Omental fat pad (tissue), 3 donors: ENCODE measurements at regions not wholly inside any gene's neighbourhood (a gene's known extent, or its start where the extent isn't known, plus 50 kb on each side); places are given as distances from the start of the nearest gene placed in this dataset.

ENCODE experiments used
- ATAC-seq: fragments of 150-250 bp; one replicate; pipeline ENCODE4 v1.9.1; 2016; ENCODE audit warnings: mild to moderate bottlenecking, moderate library complexity; ENCODE audit not compliant: low FRiP score
- DNase-seq: peaks from one replicate; pipeline ENCODE4 v3.0.0-alpha.2; 2019; ENCODE audit warnings: low spot score
- TF ChIP-seq, protein P1 (sequence below), 3 donors: fragments of 450-650 bp; IDR thresholded peaks; one replicate each; pipeline ENCODE4 v1.5.1; 2016 to 2017; ENCODE audit warnings: antibody characterized with exemption in 3 of 3, mild to moderate bottlenecking in 3 of 3, moderate library complexity in 2 of 3

DNA sequence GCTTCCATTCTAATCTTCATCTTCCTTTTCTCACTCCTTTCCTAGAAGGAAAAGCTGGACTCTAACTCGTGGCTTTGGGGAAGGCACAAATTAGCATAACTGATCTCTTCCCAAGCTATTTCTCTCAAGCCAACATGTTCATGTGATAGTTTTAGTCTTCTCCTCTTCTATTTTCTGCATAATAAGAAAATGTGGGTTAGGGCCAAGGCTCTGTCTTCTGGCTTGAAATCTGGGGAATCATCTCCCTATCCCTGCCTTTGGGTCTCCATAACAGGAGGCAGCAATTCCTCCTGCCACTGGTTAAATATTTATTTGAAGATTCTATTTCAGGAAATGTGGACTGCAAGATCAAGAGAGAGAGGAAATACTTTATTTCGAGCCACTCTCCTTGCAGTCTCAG, 1669.6 kb downstream of the MAT2B start:
- TF ChIP-seq, protein P1, sequence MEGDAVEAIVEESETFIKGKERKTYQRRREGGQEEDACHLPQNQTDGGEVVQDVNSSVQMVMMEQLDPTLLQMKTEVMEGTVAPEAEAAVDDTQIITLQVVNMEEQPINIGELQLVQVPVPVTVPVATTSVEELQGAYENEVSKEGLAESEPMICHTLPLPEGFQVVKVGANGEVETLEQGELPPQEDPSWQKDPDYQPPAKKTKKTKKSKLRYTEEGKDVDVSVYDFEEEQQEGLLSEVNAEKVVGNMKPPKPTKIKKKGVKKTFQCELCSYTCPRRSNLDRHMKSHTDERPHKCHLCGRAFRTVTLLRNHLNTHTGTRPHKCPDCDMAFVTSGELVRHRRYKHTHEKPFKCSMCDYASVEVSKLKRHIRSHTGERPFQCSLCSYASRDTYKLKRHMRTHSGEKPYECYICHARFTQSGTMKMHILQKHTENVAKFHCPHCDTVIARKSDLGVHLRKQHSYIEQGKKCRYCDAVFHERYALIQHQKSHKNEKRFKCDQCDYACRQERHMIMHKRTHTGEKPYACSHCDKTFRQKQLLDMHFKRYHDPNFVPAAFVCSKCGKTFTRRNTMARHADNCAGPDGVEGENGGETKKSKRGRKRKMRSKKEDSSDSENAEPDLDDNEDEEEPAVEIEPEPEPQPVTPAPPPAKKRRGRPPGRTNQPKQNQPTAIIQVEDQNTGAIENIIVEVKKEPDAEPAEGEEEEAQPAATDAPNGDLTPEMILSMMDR (IDR thresholded peaks at IDR 0.05) = no peak
- DNase-seq (no peak), ATAC-seq (no peak)

DNA sequence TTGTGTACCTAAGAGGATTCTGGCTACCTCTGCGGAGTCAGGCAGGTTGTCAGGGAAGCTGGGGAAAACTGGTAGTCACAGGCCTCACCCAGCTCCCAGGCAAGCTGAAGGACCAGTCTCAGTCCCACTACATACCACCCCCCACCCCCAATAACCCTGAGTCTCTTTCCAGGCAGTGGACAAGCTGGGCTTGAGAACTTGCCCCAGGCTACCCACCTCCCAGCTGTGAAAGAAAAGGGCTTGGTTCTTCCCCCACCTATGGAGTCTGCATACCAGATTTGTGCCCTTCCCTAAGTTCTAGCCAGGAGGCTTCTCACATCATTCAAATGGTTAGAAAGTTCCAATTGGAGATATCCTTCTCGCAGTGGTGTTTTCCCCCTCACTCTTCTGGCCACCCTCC, 1678.8 kb downstream of the MAT2B start:
- DNase-seq (no peak), ATAC-seq (no peak)
- TF ChIP-seq, protein P1 (IDR thresholded peaks at IDR 0.05) = no peak

DNA sequence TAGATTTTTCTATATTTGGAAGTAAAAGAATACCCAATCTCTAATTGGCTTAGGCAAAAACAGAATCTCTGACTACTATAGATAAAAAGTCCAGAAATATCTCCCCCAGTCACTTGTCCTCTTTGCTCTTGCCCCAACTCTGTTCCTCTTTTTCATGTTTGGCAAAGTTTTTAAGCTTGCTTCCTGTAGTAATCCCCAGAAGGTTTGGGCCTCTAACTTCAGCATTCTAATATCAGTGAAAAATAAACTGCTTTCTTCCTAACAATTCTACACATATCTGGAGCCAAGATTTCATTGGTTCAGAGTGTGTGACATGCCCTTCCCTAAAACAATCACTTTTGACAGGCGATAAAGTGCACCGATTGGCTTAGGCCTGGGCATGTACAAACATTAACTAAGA, 1680.3 kb downstream of the MAT2B start:
- TF ChIP-seq, protein P1 (IDR thresholded peaks at IDR 0.05) = no peak
- no peak for DNase-seq
- ATAC-seq = no peak

DNA sequence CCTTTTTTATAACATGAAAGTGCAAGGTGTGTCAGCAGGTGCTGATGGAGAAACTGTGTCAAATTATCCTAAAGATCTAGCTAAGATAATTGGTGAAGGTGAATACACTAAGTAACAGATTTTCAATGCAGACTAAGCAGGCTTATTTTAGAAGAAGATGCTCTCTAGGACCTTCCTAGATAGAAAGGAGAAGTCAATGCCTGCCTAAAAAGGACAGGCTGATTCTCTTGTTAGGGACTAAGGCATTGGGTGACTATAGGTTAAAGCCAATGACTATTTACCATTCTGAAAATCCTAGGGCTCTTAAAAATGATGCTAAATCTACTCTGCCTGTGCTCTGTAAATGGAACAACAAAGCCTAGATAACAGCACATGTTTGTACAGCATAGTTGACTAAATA, 1682.4 kb downstream of the MAT2B start:
- TF ChIP-seq, protein P1 (IDR thresholded peaks at IDR 0.05) = no peak
- DNase-seq (no peak), ATAC-seq (no peak)

DNA sequence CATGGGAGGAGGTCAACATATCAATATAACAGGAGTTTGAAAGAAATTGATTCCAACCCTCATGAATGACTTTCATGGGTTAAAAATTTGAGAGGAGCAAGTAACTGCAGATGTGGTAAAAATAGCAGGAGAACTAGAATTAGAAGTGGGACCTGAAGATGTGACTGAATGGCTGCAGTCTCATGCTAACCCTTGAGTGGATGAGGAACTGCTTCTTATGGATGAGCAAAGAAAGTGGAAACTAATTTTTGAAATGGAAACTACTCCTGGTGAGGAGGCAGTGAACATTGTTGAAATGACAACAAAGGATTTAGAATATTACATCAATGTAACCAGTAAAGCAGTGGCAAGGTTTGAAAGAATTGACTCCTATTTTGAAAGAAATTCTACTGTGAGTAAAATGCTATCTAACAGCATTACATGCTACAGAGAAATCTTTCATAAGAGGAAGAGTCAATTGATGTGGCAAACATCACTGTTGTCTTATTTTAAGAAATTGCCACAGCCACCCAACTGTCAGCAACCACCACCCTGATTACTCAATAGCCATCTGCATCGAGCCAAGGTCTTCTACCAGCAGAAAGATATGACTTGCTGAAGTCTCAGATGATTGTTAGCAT, 1683.2 kb downstream of the MAT2B start:
- DNase-seq (no peak), ATAC-seq (no peak)
- TF ChIP-seq, protein P1 (IDR thresholded peaks at IDR 0.05) = no peak

DNA sequence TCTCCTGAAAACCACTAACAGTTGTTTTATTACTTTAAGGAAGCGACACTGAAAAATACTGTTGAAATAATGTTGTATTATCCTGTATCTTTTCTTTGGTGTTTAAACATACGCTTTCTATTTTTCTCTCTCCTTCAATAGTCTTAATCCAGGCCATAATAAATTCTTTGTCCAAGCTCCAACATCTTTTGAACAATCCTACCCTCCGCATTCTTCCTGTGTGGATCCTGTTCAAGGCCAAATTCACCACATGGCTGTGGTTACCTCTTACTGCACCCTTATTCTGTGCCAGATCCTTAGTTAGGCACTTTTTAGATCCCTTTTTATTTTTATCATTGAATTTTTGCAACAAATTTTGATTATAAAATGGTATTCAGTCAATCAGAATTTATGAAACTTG, 1691.5 kb downstream of the MAT2B start:
- ATAC-seq = no peak
- TF ChIP-seq, protein P1 (IDR thresholded peaks at IDR 0.05) = no peak

DNA sequence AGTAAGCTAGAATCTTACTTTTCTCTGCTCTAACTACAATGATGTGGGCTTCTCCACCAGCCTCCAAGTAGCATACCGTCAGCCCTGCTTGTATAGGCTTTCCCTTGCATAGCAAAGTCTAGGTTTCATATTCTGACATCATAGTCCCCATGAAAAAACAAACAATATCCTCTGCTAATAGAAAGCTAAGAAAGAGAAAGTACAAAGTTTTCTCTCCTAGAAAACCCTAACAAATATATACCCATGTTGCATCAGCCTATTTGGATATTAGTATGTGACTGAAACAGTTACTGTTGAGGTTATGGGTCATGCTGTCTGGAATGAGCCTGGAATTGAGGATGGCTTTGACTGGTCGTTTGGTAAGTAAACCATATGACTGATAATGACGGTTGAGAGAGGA, 1696.0 kb downstream of the MAT2B start:
- no peak for DNase-seq
- no peak for ATAC-seq
- TF ChIP-seq, protein P1 (IDR thresholded peaks at IDR 0.05) = no peak

More for the DNA sequence above, 1691.5 kb downstream of the MAT2B start:
- DNase-seq = no peak
